ENCODE measurements at regions not wholly inside any gene's neighbourhood (a gene's known extent, or its start where the extent isn't known, plus 50 kb on each side); places are given as distances from the start of the nearest gene placed in this dataset.
"Not testable (repeated sequence)": the region's sequence is repeated elsewhere in the genome, so short reads cannot be mapped to it uniquely, and the experiment has no call there.

GRCh38 chr14:101083564-101084435 lies 180.3 kb upstream of the RTL1 start:
- no peak for DNase-seq

DNA sequence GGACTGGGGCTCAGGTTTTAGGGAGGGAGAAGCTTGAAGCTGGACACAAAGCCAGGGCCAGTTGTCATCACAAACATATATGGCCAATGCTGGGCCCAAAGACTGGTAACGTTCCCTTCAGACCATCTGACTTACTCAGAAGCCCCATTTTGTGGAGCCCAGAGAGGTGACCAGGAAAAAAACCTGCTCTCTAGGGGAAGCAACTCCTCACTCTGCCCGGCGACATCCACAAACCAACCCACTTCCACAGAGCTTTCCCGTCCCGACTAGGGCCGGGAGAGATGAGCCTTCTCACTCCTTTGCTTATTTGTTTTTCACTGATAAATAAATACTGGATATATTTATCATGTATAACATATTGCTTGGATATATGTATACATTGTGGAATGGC lies 180.9 kb upstream of the RTL1 start:
- no peak for DNase-seq

- DNase-seq = no peak
These were observed 183.4 kb upstream of the RTL1 start for GRCh38 chr14:101086926-101087325.

DNA sequence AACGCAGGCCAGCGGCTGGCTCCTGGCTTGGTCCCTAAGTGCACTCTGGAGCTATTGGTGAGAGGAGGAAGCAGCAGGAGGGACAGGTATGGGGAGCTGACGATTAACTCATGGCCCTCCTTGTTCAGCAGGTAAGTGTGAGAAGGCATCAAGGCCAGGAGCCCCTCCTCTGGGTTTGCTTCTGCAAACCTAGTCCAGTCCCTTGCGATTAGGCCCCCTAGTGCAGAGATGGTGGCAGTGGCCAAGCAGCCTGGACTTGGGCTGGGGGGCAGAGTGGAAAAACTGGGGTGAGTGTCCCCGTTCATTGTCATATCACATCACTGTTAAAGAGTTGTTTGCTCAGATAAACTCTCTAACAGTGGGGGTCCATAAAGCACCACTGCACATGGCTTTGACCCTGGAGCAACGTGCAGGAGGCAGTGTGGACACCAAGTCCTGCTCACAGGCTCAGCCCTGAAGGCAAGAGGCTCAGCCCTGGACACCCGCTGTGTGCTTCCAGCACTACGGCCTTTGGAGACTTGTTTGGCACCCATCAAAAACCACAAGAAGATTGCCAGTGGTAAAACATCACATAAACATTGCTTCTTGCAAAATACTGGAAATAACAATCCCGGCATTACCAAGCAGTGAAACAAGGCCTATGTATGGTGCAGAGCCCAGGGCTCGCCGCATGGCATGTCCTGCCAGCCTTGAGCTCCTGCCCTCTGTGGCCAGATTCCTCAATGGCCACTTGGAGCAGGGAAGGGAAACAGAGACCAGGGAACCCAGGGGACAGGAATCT lies 184.3 kb upstream of the RTL1 start:
- DNase-seq = no peak

GRCh38 chr14:101088395-101088667 lies 184.8 kb upstream of the RTL1 start:
- no peak for DNase-seq

- DNase-seq = no peak
These were observed 185.2 kb upstream of the RTL1 start for GRCh38 chr14:101088714-101089113.

- DNase-seq = not testable (repeated sequence)
These were observed 187.0 kb upstream of the RTL1 start for GRCh38 chr14:101090478-101090877.

DNA sequence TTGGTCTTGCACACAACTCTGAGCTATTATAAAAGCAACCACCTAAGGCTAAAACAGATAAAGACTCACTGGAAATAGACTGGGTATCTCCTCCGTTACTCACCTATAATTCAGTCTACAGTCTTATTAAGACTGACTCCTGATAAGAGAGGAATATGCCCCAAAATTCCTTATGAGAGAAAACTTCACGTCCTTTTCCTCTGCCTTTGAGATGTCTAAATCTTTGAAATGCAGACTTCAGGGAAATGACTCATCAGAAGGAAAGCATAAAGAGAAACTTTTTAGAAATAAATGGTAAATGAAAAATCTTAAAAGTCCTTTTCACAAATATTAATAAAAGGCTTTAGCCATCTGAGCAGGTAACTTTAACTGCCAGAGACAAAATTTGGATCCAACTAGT lies 187.5 kb upstream of the RTL1 start:
- DNase-seq = no peak

GRCh38 chr14:101094916-101095315 lies 191.4 kb upstream of the RTL1 start:
- not testable (repeated sequence) for DNase-seq

DNA sequence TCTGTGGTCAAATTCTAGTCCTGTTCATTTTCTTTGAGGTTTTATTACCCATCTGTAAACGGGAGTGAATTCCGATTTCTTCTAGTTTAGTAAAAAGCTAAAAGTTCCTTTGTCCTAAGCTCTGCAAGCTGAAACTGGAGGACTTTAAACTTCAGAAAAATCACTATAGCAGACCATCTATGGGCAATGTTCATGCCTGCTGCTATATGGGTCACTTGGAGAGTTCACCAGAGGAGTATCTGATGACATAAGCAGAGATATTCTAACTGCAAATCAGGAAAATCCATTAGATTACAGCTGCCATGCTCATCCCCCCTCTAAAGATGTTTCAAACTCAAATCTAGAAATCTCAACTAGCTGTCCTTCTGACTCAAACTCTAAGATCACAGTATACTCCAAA lies 193.0 kb upstream of the RTL1 start:
- no peak for DNase-seq

- no peak for DNase-seq
These were observed 193.7 kb upstream of the RTL1 start for GRCh38 chr14:101097109-101097793.

DNA sequence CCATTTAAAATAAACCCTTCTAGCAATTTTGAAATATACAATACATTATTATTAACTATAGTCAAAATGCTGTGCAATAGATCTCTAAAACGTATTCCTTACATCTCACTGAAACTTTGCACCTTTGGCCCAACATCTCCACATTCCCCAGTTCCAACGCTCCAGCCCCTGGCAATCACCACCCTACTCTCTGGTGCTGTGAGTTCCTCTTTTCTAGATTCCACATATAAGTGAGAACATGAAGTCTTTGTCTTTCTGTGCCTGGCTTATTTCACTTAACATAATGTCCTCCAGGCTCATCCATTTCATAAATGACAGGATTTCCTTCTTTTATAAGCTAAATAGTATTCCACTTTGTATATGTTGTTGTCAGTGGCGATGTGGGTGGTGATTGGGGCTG lies 194.7 kb upstream of the RTL1 start:
- no peak for DNase-seq

GRCh38 chr14:101098641-101099040 lies 195.1 kb upstream of the RTL1 start:
- no peak for DNase-seq

DNA sequence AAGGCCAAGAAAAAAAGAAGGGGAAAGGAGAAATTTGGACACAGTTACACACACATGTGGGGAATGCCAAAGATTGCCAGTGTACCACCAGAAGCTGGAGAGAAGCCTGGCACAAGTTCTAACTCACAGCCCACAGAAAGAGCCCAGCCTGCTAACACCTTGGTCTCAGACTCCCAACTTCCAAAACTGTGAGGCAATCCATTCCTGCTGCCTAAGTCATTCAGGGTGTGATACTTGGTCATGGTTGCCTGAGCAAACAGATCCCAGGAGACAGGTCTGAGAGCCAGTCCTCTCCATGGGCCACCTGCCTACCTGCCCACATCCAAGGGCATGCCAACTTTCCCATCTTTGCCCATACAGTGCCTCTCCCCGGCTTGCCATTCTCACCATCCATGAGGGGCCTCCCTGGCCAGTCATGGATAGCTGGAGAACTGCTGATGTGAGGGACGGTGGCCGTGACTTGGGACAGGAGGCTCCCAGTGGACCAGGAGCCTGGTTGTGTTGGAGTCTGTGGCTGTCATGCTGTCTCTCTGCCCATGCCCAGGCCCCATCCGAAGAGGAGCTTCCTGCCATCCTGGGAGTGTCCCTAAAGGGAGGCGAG lies 198.0 kb upstream of the RTL1 start:
- no peak for DNase-seq

DNA sequence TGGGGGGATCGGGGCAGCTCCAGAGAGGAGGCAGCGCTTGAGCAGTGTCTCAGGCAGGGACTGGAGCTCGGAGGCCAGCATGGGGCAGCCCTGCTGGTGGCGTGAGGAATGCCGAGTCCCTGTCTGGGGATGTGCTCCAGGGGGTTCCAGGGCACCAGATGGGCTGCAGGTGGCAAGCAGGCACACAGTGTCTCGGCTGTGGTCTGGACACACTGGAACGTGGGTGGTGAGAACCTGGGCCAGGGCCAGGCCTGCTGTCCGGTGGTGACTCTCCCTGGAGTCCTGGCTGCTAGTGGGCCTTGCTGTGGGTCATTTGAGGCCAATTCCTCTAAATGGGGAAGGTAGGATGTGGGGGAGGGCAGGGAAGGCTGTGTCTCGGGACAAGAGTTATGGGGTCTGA lies 199.4 kb upstream of the RTL1 start:
- no peak for DNase-seq

GRCh38 chr14:101103321-101103901 lies 199.9 kb upstream of the RTL1 start:
- no peak for DNase-seq

DNA sequence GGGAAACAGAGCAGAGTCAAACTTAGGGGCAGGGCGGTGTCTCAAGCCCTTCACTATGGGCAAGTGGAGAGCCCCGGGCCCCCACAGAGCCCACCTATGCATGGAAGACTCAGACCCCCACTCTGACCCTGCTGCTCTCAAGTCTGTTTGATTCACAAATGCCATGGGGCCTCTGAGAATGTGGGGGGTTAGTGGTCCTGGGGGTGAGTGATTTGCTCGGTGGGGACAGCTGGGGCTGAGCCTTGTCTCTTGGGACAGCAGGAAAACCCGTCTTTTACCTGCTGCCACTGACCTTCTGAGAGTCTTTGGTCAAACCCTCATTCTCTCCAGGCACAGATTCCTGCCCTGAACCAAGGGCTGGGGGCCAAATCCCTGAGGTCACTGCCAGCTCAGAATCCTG lies 201.0 kb upstream of the RTL1 start:
- DNase-seq = no peak

GRCh38 chr14:101105045-101105444 lies 201.5 kb upstream of the RTL1 start:
- DNase-seq = no peak

DNA sequence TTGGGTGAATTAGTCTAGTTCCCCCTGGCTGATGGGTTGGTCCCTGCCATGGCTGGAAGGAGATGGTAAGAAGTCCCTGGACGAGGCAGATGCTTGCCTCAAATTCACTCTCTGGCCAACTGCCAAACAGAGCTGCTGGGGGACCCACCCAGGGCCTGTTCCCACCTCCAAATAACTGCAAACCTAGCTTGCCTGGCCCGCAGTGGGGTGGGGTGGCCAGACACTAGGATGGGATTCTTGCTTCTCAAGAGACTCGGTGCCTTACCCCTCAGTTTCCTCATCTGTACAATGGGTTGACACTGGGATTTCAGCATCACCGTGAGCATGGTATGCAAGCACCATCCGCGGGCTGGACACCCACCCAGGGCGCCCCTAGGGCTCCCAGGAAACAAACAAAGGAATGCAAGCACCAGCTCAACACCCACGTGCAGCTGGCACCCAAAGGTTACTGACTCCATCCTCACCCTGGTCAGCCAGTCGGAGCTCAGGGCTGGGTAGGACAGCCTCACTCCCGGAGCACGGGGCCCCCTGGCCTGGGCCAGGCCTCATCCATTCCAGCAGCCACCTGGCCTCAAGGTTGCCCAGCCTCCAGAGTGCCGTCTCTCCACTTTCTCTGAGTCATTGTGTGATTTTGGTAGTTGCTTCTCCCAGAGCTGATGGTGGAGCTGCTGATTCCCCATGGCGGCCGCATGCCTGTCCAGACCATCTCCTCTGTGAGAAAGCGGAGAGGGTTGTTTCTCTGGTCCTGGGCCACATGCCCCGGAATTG lies 205.2 kb upstream of the RTL1 start:
- no peak for DNase-seq

DNA sequence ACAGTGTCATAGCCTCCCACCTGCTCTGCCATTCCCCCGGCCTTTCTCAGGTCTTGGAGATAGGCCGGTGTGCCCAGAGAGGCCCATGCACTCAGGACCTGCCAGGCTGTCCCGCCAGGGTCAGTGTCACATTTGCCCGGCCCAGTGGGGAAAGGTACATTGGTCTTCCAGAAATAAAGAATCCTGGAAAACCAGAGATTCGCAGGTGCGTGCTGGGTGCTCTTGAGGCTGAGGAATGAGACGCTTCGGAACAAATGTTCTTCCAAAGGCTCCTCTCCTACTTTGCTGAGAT lies 205.8 kb upstream of the RTL1 start:
- DNase-seq = no peak

DNA sequence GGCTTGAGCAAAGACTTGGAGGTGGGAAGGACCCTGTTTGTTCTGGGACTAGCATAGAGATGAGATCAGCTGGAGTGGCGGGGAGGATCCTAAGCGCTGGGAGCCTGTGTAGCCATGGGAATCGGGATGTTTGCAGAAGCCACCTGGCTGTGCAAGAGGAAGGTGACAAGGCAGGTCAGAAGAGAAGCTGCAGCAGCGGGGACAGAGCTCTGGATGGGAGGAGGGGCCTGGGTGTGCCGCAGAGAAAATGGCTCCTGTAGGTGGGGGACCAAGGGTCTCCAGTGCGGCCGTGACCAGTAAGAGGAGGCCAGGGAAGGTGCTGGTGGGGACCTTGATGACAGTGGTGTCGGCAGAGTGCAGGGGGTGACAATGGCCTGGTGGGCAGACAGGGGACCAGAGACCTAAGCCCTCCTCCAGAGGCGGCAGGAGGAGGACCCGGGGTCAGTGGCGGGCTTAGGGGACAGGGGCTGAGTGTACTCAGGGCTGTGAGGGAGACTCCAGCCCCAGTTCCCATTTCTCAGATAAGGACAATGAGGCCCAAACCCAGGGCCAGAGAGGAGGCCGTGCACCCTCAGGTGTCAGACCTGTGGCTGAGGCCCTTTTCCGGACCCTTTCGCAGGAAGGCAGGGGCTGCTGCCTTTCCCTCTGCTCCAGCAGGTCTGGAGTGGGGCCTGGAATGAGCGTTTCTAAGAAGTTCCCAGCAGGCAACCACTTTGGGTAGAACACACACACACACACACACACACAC lies 206.6 kb upstream of the RTL1 start:
- DNase-seq = no peak

All from CD4-positive, alpha-beta T cell treated with Interferon alpha-2 for 1 hour (primary cell).